Smooth muscle cell (in vitro differentiated cells): ENCODE measurements at regions not wholly inside any gene's neighbourhood (a gene's known extent, or its start where the extent isn't known, plus 50 kb on each side); places are given as distances from the start of the nearest gene placed in this dataset.

Experiments
- DNase-seq: peaks from one replicate; lab custom pipeline; 2025; ENCODE audit not compliant: unreplicated experiment; lab: John Stamatoyannopoulos, UW
- H2AFZ ChIP-seq: fragments of 200-600 bp; sonication (generic); 2 replicates; pipeline ENCODE4 v1.6.0; 2016; ENCODE audit warnings: antibody characterized with exemption, low read depth, mild to moderate bottlenecking
- H3F3A ChIP-seq: fragments of 200-600 bp; sonication (generic); 2 replicates; pipeline ENCODE4 v1.6.0; 2017; ENCODE audit warnings: antibody characterized with exemption, low read depth
- H3K27ac ChIP-seq: fragments of 200-600 bp; sonication (generic); 2 replicates; pipeline ENCODE4 v1.5.1; 2016; ENCODE audit warnings: low read depth, mild to moderate bottlenecking
- H3K27me3 ChIP-seq: fragments of 200-600 bp; sonication (generic); 2 replicates; pipeline ENCODE4 v1.6.1; 2016; ENCODE audit warnings: low read depth, mild to moderate bottlenecking
- H3K36me3 ChIP-seq: fragments of 200-600 bp; sonication (generic); 2 replicates; pipeline ENCODE4 v1.5.1; 2016; ENCODE audit warnings: low read depth
- H3K4me1 ChIP-seq: fragments of 200-600 bp; sonication (generic); 2 replicates; pipeline ENCODE4 v1.5.1; 2016; ENCODE audit warnings: low read depth
- H3K4me2 ChIP-seq: fragments of 200-600 bp; sonication (generic); 2 replicates; pipeline ENCODE4 v1.6.0; 2016; ENCODE audit warnings: mild to moderate bottlenecking
- H3K4me3 ChIP-seq: fragments of 200-600 bp; sonication (generic); 2 replicates; pipeline ENCODE4 v1.5.1; 2016; ENCODE audit warnings: mild to moderate bottlenecking
- H3K79me2 ChIP-seq: fragments of 200-600 bp; sonication (generic); 2 replicates; pipeline ENCODE4 v1.6.0; 2016; ENCODE audit warnings: low read depth, mild to moderate bottlenecking
- H3K9ac ChIP-seq: fragments of 200-600 bp; sonication (generic); 2 replicates; pipeline ENCODE4 v1.6.0; 2016; ENCODE audit warnings: low read depth
- H3K9me3 ChIP-seq: fragments of 200-600 bp; sonication (generic); replicated peaks from 2 replicates; pipeline ENCODE4 v1.5.1; 2016; ENCODE audit warnings: low read depth
- H4K20me1 ChIP-seq: fragments of 200-600 bp; sonication (generic); 2 replicates; pipeline ENCODE4 v1.6.0; 2016; ENCODE audit warnings: low read depth
- CTCF ChIP-seq: fragments of 200-600 bp; sonication (generic); IDR thresholded peaks from 2 replicates; pipeline ENCODE4 v1.5.1; 2017; ENCODE audit warnings: borderline replicate concordance, mild to moderate bottlenecking, antibody characterized with exemption; ENCODE audit not compliant: insufficient read depth, poor library complexity, severe bottlenecking
- WGBS: methylation state at CpG from one replicate; pipeline ENCODE4 v1.1.7; 2016; ENCODE audit warnings: low lambda C conversion rate; 5-methylcytosine and 5-hydroxymethylcytosine counted together

DNA sequence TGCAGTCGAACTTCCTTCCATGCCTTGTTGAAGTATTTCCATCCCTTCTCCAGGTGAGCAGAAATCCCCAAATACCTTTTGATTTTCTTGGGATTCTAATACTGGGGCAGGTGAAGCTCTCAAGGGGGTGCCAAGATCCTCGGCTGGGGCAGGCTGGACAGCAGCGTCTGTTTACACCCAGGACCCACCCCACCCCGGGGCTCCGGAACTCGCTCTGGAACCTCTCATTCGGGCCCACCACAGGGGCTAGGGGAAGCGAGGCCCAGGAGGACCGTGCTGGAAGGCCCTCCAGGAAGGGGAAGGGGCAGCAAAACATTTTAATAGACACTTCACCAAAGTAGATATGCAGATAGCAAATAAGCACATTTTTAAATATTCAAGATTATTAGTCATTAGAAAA is 161.9 kb upstream of the GORAB start:
- Histone ChIP-seq H3K4me1 (no peaks in the 10 kb centered on the region), H4K20me1 (no peaks in the 10 kb centered on the region), H3F3A (no peaks in the 10 kb centered on the region), H3K27ac (no peak overlapping the region), H3K36me3 (no peaks in the 10 kb centered on the region), H3K9ac (no peak overlapping the region), H3K27me3 (no peaks in the 10 kb centered on the region), H2AFZ (no peak overlapping the region), H3K9me3 (peaks cover 5% of the 10 kb centered on the region), H3K4me2 (no peak overlapping the region), H3K79me2 (no peaks in the 10 kb centered on the region), H3K4me3 (no peak overlapping the region)
- no peak for DNase-seq
- TF ChIP-seq CTCF = no peak
- 98% methylated on average over 9 of the region's 9 CpGs for WGBS

GRCh38 chr1:170375082-170375723 is 156.8 kb upstream of the GORAB start:
- H3K27ac ChIP-seq = no peak overlapping the region
- H3K9ac ChIP-seq = no peak overlapping the region
- no peaks in the 10 kb centered on the region for H3F3A ChIP-seq
- H3K4me3 ChIP-seq = no peak overlapping the region
- no peaks in the 10 kb centered on the region for H3K9me3 ChIP-seq
- no peaks in the 10 kb centered on the region for H3K27me3 ChIP-seq
- no peak for DNase-seq
- no peak overlapping the region for H2AFZ ChIP-seq
- 52% methylated on average over 3 of the region's 3 CpGs for WGBS
- H3K36me3 ChIP-seq = no peaks in the 10 kb centered on the region
- no peaks in the 10 kb centered on the region for H3K79me2 ChIP-seq
- TF ChIP-seq CTCF = no peak
- no peaks in the 10 kb centered on the region for H3K4me1 ChIP-seq
- H4K20me1 ChIP-seq = no peaks in the 10 kb centered on the region
- no peak overlapping the region for H3K4me2 ChIP-seq

DNA sequence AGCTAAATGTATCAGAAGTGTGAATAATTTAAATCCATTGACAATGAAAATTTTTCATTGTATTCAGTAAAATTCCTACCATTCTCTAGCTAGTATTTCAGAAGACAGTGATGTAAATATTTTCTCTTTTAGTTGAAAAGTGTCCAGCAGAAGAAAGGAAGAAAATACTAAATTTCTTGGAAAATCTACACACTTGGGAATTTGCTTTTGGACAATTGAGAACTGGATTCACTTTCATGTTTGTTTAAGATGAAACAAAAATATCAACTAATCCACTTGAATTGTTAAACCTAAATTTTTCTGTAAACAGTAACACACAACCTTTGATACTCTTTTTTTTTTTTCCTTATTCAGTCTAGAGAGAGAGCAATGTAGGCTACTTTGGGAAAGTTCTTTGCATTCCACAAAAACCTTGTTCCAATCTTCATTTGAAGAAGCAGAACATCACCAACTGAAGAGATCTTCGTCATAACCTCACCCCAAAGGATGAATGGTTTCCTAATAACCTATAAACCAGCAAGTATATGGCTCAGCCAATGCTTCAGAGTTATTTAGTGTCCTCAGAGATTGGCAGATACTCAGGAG is 155.1 kb upstream of the GORAB start:
- TF ChIP-seq CTCF = no peak
- Histone ChIP-seq H2AFZ (no peak overlapping the region), H3K79me2 (no peaks in the 10 kb centered on the region), H3K27me3 (no peaks in the 10 kb centered on the region), H3K9ac (no peak overlapping the region), H3K27ac (no peak overlapping the region), H3F3A (no peaks in the 10 kb centered on the region), H3K4me3 (no peak overlapping the region), H4K20me1 (no peaks in the 10 kb centered on the region), H3K4me2 (no peak overlapping the region), H3K36me3 (no peaks in the 10 kb centered on the region), H3K4me1 (no peaks in the 10 kb centered on the region), H3K9me3 (no peaks in the 10 kb centered on the region)
- DNase-seq = no peak
- WGBS = 0% methylated on average over 1 of the region's 1 CpG

DNA sequence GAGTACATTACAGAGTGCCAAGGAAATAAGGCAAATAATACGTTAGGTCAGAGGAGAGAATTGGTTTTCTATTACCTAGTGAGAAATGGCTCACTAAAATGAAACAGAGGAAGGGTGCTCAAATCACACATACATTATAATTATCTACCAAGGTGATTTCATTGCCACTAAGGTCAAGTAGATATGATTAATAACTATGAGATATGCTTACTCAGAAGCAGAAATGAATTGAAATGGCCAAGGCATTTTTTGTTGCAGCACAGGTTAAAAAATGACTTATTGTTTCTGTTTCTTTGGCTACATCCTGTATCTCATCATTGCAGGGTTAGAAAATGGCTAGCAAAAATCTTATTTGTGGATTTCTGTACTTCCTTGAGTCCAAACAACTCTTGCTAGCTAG is 154.5 kb upstream of the GORAB start:
- no peaks in the 10 kb centered on the region for H3F3A ChIP-seq
- no peaks in the 10 kb centered on the region for H3K36me3 ChIP-seq
- no peak overlapping the region for H3K9ac ChIP-seq
- no peak overlapping the region for H3K4me2 ChIP-seq
- H3K4me3 ChIP-seq = no peak overlapping the region
- WGBS = 90% methylated on average over 1 of the region's 1 CpG
- no peaks in the 10 kb centered on the region for H4K20me1 ChIP-seq
- no peak for TF ChIP-seq CTCF
- H3K27ac ChIP-seq = no peak overlapping the region
- no peaks in the 10 kb centered on the region for H3K4me1 ChIP-seq
- no peaks in the 10 kb centered on the region for H3K9me3 ChIP-seq
- no peak for DNase-seq
- H2AFZ ChIP-seq = no peak overlapping the region
- no peaks in the 10 kb centered on the region for H3K27me3 ChIP-seq
- H3K79me2 ChIP-seq = no peaks in the 10 kb centered on the region
